ENCODE measurements at regions not wholly inside any gene's neighbourhood (a gene's known extent, or its start where the extent isn't known, plus 50 kb on each side); places are given as distances from the start of the nearest gene placed in this dataset.

GRCh38 chr14:65937079-65937959 lies 524.8 kb downstream of the FUT8 start:
- no peak overlapping the region for H3K4me3 ChIP-seq (ENCODE audit: insufficient read depth, low read length)
- no peaks in the 10 kb centered on the region for H3K27me3 ChIP-seq (ENCODE audit: insufficient read depth, low read length)
- H3K4me1 ChIP-seq (ENCODE audit: insufficient read depth, low read length) = no peaks in the 10 kb centered on the region
- no peak for TF ChIP-seq CTCF (IDR thresholded peaks at IDR 0.05; ENCODE audit: extremely low read depth, low read depth, low read length)
- H3K9me3 ChIP-seq (ENCODE audit: low read depth, low read length) = no peaks in the 10 kb centered on the region
- DNase-seq (ENCODE audit: insufficient read length, low spot score, missing footprints) = no peak
- no peak overlapping the region for H3K4me2 ChIP-seq (ENCODE audit: insufficient read depth, low read length)
- H3K36me3 ChIP-seq (ENCODE audit: insufficient read depth, low read length) = no peaks in the 10 kb centered on the region
- H3K27ac ChIP-seq (ENCODE audit: low read depth, low read length) = no peak overlapping the region
- H2AFZ ChIP-seq (ENCODE audit: low read length) = no peak overlapping the region
- no peaks in the 10 kb centered on the region for H4K20me1 ChIP-seq (ENCODE audit: insufficient read depth, low read length)
- H3K79me2 ChIP-seq (ENCODE audit: insufficient read depth, low read length) = no peaks in the 10 kb centered on the region

- H3K36me3 ChIP-seq (ENCODE audit: insufficient read depth, low read length) = no peaks in the 10 kb centered on the region
- no peak overlapping the region for H3K4me2 ChIP-seq (ENCODE audit: insufficient read depth, low read length)
- no peak for TF ChIP-seq CTCF (IDR thresholded peaks at IDR 0.05; ENCODE audit: extremely low read depth, low read depth, low read length)
- no peaks in the 10 kb centered on the region for H3K79me2 ChIP-seq (ENCODE audit: insufficient read depth, low read length)
- H2AFZ ChIP-seq (ENCODE audit: low read length) = no peak overlapping the region
- no peak overlapping the region for H3K4me3 ChIP-seq (ENCODE audit: insufficient read depth, low read length)
- no peaks in the 10 kb centered on the region for H3K4me1 ChIP-seq (ENCODE audit: insufficient read depth, low read length)
- no peak for DNase-seq (ENCODE audit: insufficient read length, low spot score, missing footprints)
- H3K27me3 ChIP-seq (ENCODE audit: insufficient read depth, low read length) = no peaks in the 10 kb centered on the region
- no peaks in the 10 kb centered on the region for H3K9me3 ChIP-seq (ENCODE audit: low read depth, low read length)
- no peaks in the 10 kb centered on the region for H4K20me1 ChIP-seq (ENCODE audit: insufficient read depth, low read length)
- H3K27ac ChIP-seq (ENCODE audit: low read depth, low read length) = no peak overlapping the region
Observed at GRCh38 chr14:65937960-65938316, 525.4 kb downstream of the FUT8 start.

DNA sequence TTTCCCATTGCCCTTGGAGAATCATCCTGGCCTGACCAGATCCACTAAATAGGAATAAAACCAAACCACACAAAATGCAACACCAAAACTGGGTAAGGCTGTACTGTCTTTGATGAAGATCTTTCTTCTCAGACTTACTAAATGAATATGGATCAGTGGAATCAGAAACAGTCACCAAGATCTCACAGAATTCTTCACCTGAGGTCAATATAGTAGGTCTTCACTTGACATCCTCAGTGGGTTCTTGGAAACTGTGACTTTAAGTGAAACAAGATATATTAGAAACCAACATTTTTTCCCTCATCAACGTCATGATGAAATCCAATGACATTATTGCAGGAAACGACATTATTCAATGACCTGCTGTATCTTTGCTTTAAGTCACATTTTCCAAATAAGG lies 526.2 kb downstream of the FUT8 start:
- Histone ChIP-seq H3K4me3 (ENCODE audit: insufficient read depth, low read length) (no peak overlapping the region), H3K79me2 (ENCODE audit: insufficient read depth, low read length) (no peaks in the 10 kb centered on the region), H3K27ac (ENCODE audit: low read depth, low read length) (no peak overlapping the region), H3K27me3 (ENCODE audit: insufficient read depth, low read length) (no peaks in the 10 kb centered on the region), H3K9me3 (ENCODE audit: low read depth, low read length) (no peaks in the 10 kb centered on the region), H3K4me1 (ENCODE audit: insufficient read depth, low read length) (no peaks in the 10 kb centered on the region), H2AFZ (ENCODE audit: low read length) (no peak overlapping the region), H3K4me2 (ENCODE audit: insufficient read depth, low read length) (no peak overlapping the region), H4K20me1 (ENCODE audit: insufficient read depth, low read length) (no peaks in the 10 kb centered on the region), H3K36me3 (ENCODE audit: insufficient read depth, low read length) (no peaks in the 10 kb centered on the region)
- no peak for TF ChIP-seq CTCF (IDR thresholded peaks at IDR 0.05; ENCODE audit: extremely low read depth, low read depth, low read length)
- no peak for DNase-seq (ENCODE audit: insufficient read length, low spot score, missing footprints)

DNA sequence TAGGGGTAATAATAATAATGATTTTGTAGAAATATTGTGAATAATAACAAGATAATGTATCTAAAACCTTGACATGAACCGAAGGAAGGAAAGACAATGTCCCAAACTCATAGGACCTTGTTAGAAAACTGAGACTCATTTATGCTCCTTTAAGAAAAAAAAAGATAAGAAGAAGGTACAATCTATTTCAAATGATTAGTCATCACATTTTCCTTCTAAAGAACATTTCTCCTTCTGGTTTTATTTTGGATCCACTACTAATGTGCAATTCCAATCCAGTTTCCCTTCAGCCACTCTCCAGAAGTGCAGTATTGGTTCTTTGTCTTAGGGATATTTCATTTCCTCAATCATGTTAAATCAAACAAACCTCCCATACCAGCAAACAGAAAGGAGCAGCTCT lies 526.7 kb downstream of the FUT8 start:
- TF ChIP-seq CTCF (IDR thresholded peaks at IDR 0.05; ENCODE audit: extremely low read depth, low read depth, low read length) = no peak
- Histone ChIP-seq H3K4me2 (ENCODE audit: insufficient read depth, low read length) (no peak overlapping the region), H3K4me3 (ENCODE audit: insufficient read depth, low read length) (no peak overlapping the region), H3K79me2 (ENCODE audit: insufficient read depth, low read length) (no peaks in the 10 kb centered on the region), H2AFZ (ENCODE audit: low read length) (no peak overlapping the region), H3K27me3 (ENCODE audit: insufficient read depth, low read length) (no peaks in the 10 kb centered on the region), H3K27ac (ENCODE audit: low read depth, low read length) (no peak overlapping the region), H3K4me1 (ENCODE audit: insufficient read depth, low read length) (no peaks in the 10 kb centered on the region), H3K36me3 (ENCODE audit: insufficient read depth, low read length) (no peaks in the 10 kb centered on the region), H4K20me1 (ENCODE audit: insufficient read depth, low read length) (no peaks in the 10 kb centered on the region), H3K9me3 (ENCODE audit: low read depth, low read length) (no peaks in the 10 kb centered on the region)
- DNase-seq (ENCODE audit: insufficient read length, low spot score, missing footprints) = no peak

Data from osteoblast (primary cell).